ENCODE measurements at regions not wholly inside any gene's neighbourhood (a gene's known extent, or its start where the extent isn't known, plus 50 kb on each side); places are given as distances from the start of the nearest gene placed in this dataset.
"Not testable (repeated sequence)": the region's sequence is repeated elsewhere in the genome, so short reads cannot be mapped to it uniquely, and the experiment has no call there.

DNA sequence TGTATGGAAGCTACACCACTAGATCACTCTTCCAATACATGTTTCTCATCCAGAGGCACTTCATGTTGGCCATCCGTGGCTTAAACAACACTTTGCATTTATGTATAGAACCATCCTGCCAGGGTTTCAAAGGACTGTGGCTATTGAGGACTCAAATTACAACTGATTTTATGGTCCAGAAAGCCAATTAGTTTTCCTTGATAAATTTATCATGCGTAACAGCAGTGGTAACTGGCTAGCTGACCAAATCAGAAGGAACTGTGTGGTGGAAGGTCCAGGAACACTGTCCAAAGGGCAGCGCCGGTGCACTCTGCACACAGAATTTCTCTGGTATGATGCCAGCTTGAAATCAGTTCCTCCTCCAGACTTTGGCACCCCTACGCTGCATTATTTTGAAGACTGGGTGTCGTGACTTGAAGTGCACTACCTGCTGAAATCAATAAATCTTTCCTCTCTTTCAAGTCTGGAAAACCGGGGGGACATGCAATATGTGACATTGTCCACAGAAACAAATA is 69.3 kb upstream of the TMEM252 start:
- Histone ChIP-seq H4K20me1 (ENCODE audit: insufficient read depth, low read length, poor library complexity, severe bottlenecking) (no peaks in the 10 kb centered on the region), H3K79me2 (ENCODE audit: insufficient read depth, low read length) (no peaks in the 10 kb centered on the region), H3K4me2 (ENCODE audit: low read depth, low read length, poor library complexity, severe bottlenecking) (no peak overlapping the region), H3K4me3 (ENCODE audit: low read length, poor library complexity, severe bottlenecking) (no peak overlapping the region), H3K9me3 (ENCODE audit: insufficient read depth, low read depth, low read length) (no peaks in the 10 kb centered on the region; the same call in 1 of the 2 replicates), H2AFZ (ENCODE audit: low read length) (no peak overlapping the region), H3K27me3 (ENCODE audit: insufficient read depth, low read length, poor library complexity, severe bottlenecking) (no peaks in the 10 kb centered on the region), H3K4me1 (ENCODE audit: insufficient read depth, low read length, poor library complexity, severe bottlenecking) (no peaks in the 10 kb centered on the region), H3K9me2 (replicated peaks; ENCODE audit: low read depth, low read length) (no peaks in the 10 kb centered on the region), H3K36me3 (ENCODE audit: insufficient read depth, low read length) (no peaks in the 10 kb centered on the region), H3F3A (ENCODE audit: low read depth) (no peaks in the 10 kb centered on the region), H3K9ac (ENCODE audit: low read depth, low read length, poor library complexity, severe bottlenecking) (no peak overlapping the region)
- TF ChIP-seq, protein P1, sequence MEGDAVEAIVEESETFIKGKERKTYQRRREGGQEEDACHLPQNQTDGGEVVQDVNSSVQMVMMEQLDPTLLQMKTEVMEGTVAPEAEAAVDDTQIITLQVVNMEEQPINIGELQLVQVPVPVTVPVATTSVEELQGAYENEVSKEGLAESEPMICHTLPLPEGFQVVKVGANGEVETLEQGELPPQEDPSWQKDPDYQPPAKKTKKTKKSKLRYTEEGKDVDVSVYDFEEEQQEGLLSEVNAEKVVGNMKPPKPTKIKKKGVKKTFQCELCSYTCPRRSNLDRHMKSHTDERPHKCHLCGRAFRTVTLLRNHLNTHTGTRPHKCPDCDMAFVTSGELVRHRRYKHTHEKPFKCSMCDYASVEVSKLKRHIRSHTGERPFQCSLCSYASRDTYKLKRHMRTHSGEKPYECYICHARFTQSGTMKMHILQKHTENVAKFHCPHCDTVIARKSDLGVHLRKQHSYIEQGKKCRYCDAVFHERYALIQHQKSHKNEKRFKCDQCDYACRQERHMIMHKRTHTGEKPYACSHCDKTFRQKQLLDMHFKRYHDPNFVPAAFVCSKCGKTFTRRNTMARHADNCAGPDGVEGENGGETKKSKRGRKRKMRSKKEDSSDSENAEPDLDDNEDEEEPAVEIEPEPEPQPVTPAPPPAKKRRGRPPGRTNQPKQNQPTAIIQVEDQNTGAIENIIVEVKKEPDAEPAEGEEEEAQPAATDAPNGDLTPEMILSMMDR (conservative IDR thresholded peaks at IDR 0.05; ENCODE audit: low read length), result no peak
- no peak for TF ChIP-seq EZH2phosphoT487 (IDR thresholded peaks at IDR 0.05; ENCODE audit: borderline replicate concordance)

DNA sequence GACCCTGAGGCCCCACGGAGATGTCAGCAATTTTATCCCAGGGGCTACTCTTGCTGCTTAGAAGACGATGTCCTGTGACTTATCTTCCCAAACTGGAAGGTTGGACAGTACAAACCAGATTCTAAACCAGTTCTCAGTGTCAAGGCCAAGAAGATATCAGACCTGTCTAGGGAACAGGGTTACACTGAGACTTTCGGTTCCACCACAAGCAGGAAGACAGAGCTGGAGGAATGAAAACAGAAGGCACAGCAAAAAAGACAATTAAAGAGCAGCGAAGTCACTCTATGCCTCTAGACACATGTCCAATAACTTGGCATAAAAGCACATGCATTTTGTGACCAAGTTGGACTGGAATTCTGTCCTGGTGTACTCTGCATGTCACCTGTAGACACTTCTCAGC is 73.4 kb upstream of the TMEM252 start:
- Histone ChIP-seq H3K4me2 (ENCODE audit: low read depth, low read length, poor library complexity, severe bottlenecking) (no peak overlapping the region), H3K9me2 (replicated peaks; ENCODE audit: low read depth, low read length) (no peaks in the 10 kb centered on the region), H2AFZ (ENCODE audit: low read length) (no peak overlapping the region), H3K4me3 (ENCODE audit: low read length, poor library complexity, severe bottlenecking) (no peak overlapping the region), H3K79me2 (ENCODE audit: insufficient read depth, low read length) (no peaks in the 10 kb centered on the region), H4K20me1 (ENCODE audit: insufficient read depth, low read length, poor library complexity, severe bottlenecking) (no peaks in the 10 kb centered on the region), H3K27me3 (ENCODE audit: insufficient read depth, low read length, poor library complexity, severe bottlenecking) (no peaks in the 10 kb centered on the region), H3F3A (ENCODE audit: low read depth) (no peaks in the 10 kb centered on the region), H3K36me3 (ENCODE audit: insufficient read depth, low read length) (no peaks in the 10 kb centered on the region), H3K9me3 (ENCODE audit: insufficient read depth, low read depth, low read length) (no peaks in the 10 kb centered on the region; the same call in 1 of the 2 replicates), H3K4me1 (ENCODE audit: insufficient read depth, low read length, poor library complexity, severe bottlenecking) (no peaks in the 10 kb centered on the region), H3K9ac (ENCODE audit: low read depth, low read length, poor library complexity, severe bottlenecking) (no peak overlapping the region)
- TF ChIP-seq, protein P1 (conservative IDR thresholded peaks at IDR 0.05; ENCODE audit: low read length), result no peak
- TF ChIP-seq EZH2phosphoT487 (IDR thresholded peaks at IDR 0.05; ENCODE audit: borderline replicate concordance), result no peak

DNA sequence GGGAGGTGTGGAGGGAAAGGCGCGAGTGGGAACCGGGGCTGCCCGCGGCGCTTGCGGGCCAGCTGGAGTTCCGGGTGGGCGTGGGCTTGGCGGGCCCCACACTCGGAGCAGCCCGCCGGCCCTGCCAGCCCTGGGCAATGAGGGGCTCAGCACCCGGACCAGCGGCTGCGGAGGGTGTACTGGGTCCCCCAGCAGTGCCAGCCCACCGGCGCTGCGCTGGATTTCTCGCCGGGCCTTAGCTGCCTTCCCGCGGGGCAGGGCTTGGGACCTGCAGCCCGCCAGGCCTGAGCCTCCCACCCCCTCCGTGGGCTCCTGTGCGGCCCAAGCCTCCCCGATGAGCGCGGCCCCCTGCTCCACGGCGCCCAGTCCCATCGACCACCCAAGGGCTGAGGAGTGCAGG is 76.3 kb upstream of the TMEM252 start:
- not testable (repeated sequence) for H3K9me2 ChIP-seq (replicated peaks; ENCODE audit: low read depth, low read length); H3K36me3 ChIP-seq (ENCODE audit: insufficient read depth, low read length); H3K27me3 ChIP-seq (ENCODE audit: insufficient read depth, low read length, poor library complexity, severe bottlenecking); H3K9ac ChIP-seq (ENCODE audit: low read depth, low read length, poor library complexity, severe bottlenecking); H3K9me3 ChIP-seq (ENCODE audit: insufficient read depth, low read depth, low read length); H4K20me1 ChIP-seq (ENCODE audit: insufficient read depth, low read length, poor library complexity, severe bottlenecking); H3K4me1 ChIP-seq (ENCODE audit: insufficient read depth, low read length, poor library complexity, severe bottlenecking); H3K79me2 ChIP-seq (ENCODE audit: insufficient read depth, low read length); H3K4me2 ChIP-seq (ENCODE audit: low read depth, low read length, poor library complexity, severe bottlenecking); H3F3A ChIP-seq (ENCODE audit: low read depth); H2AFZ ChIP-seq (ENCODE audit: low read length); H3K4me3 ChIP-seq (ENCODE audit: low read length, poor library complexity, severe bottlenecking)

DNA sequence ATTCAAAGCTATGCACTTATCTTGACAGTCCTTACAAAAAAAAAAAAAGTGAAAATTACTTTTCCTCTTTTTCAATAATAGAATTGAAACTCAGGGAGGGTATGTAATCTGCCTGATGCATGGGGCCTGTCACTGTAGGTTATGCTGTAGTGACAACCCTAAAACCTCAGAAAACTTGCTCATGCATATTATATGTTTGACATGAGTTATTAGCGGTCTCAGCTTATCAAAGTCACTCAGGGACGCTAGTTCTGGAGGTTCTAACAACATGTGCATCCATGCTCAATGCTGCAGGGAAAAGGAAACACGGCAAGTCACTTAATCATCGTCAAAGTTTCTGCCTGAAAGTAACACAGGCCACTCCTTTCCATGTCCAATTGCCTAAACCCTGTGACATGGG is 78.4 kb upstream of the TMEM252 start:
- Histone ChIP-seq H3K9ac (ENCODE audit: low read depth, low read length, poor library complexity, severe bottlenecking) (no peak overlapping the region), H3K4me2 (ENCODE audit: low read depth, low read length, poor library complexity, severe bottlenecking) (no peak overlapping the region), H3K4me3 (ENCODE audit: low read length, poor library complexity, severe bottlenecking) (no peak overlapping the region), H4K20me1 (ENCODE audit: insufficient read depth, low read length, poor library complexity, severe bottlenecking) (no peaks in the 10 kb centered on the region), H3K9me2 (replicated peaks; ENCODE audit: low read depth, low read length) (no peaks in the 10 kb centered on the region), H3K4me1 (ENCODE audit: insufficient read depth, low read length, poor library complexity, severe bottlenecking) (no peaks in the 10 kb centered on the region), H3K36me3 (ENCODE audit: insufficient read depth, low read length) (no peaks in the 10 kb centered on the region), H3F3A (ENCODE audit: low read depth) (no peaks in the 10 kb centered on the region), H3K79me2 (ENCODE audit: insufficient read depth, low read length) (no peaks in the 10 kb centered on the region), H2AFZ (ENCODE audit: low read length) (no peak overlapping the region), H3K9me3 (ENCODE audit: insufficient read depth, low read depth, low read length) (no peaks in the 10 kb centered on the region; the same call in 1 of the 2 replicates), H3K27me3 (ENCODE audit: insufficient read depth, low read length, poor library complexity, severe bottlenecking) (no peaks in the 10 kb centered on the region)
- no peak for TF ChIP-seq EZH2phosphoT487 (IDR thresholded peaks at IDR 0.05; ENCODE audit: borderline replicate concordance)
- TF ChIP-seq, protein P1 (conservative IDR thresholded peaks at IDR 0.05; ENCODE audit: low read length), result no peak
